MV-4-11 (cell line): ENCODE measurements at regions not wholly inside any gene's neighbourhood (a gene's known extent, or its start where the extent isn't known, plus 50 kb on each side); places are given as distances from the start of the nearest gene placed in this dataset.

Experiments
- DNase-seq: peaks from one replicate; lab custom pipeline; 2025; lab: John Stamatoyannopoulos, UW

DNA sequence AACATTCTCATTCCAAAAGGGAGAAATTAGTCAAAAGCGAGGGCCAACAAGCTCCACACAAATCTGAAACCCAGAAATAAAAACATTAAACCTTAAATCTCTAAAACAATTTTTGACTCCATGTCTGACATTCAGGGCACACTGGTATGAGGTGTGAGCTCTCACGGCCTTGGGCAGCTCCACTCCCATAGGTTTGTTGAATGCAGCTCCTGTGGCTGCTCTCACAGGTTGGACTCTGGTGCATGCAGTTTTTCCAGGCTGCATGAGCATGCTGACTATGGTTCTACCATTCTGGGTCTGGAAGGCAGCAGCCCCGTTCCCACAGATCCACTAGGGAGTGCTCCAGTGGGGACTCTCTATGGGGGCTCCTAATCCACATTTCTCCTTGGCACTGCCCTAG is 887.1 kb upstream of the GHITM start:
- DNase-seq = no peak

DNA sequence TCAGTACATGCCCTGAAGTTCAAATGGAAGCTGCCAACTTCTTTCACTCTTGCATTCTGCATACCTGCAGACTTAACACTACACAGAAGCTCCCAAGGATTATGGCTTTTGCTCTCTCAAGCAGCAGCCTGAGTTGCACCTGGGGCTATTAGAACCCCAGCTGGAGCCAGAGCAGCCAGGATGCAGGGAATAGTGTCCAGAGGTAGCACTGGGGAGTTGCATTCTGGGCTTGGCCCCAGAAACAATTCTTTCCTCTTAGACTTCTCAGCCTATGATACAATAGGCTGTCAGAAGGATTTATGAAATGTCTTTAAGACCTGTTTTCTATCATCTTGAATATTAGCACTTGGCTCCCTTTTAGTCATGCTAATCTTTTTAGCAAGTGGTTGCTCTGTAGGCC is 886.7 kb upstream of the GHITM start:
- DNase-seq = no peak

GRCh38 chr10:83253011-83253671 is 886.2 kb upstream of the GHITM start:
- no peak for DNase-seq

DNA sequence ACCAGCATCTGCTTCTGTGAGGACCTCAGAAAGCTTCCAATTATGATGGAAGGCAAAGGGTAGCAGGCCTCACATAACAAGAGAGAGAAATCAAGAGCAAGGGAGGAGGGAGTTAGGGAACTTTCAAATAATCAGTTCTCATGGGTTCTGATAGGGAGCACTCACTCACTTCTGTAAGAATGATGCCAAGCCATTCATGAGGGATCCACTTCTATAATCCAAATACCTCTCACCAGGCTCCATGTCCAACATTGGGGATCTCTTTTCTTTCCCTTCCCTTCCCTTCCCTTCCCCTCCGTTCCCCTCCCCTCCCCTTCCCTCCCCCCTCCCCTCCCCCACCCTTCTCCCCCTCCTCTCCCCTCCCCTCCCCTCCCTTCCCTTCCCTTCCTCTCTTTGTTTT is 884.6 kb upstream of the GHITM start:
- DNase-seq = no peak

DNA sequence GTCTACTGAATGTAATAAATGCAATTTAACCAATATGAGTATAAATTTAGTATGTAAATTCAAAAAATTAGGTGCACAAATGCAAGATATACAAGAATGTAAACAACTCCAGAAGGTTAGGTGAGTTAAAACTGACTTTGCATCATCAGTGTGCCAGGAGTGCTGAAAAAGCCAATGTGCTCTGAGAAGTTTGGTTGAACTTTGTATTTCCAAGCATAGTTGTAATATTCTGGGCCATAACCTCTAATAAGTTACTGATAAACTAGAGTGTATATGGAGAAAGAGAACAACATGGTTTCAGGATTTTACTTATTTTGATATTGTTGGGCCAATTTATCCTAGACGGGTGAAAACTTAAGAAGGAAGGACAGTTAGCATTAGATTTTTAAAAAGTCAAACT is 876.9 kb upstream of the GHITM start:
- no peak for DNase-seq

GRCh38 chr10:83272666-83273434 is 866.5 kb upstream of the GHITM start:
- DNase-seq = no peak

- no peak for DNase-seq
Measured at GRCh38 chr10:83274088-83274487, 865.2 kb upstream of the GHITM start.

DNA sequence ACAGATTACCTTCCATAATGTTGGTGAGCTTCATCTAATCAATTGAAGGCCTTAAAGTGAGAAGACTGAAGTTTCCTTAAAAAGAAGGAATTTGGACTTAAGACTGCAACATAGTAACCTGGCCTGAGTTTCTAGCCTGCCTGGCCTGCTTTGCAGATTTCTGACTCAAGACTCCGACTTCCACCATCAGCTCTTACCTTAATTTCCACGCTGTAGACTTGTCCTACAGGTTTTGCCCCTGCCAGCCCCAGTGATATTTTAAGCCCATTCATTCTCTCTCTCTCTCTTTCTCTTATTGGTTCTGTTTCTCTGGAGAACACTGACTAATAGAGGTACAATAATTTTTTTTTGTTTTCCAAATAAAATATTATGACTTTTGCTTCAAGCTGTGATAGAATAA is 862.3 kb upstream of the GHITM start:
- no peak for DNase-seq

DNA sequence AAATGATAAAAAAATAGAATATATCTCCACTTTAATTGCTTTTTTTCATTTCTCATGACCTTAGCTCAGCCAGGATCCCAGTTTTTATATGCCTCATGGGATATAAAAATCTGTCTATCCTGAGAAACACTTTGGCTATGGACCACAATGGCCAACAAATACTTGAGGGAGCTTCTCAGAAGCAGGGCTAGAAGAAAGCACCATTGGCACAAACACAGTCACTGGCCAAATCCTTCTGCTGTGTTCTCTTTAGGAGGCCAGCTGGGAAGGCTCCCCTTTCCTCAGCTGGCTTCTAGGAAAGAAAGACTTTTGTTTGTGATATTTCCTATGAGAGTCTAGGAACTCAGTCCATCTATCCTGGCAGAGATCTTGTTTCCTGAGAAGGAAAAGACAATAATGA is 856.2 kb upstream of the GHITM start:
- DNase-seq = no peak

- no peak for DNase-seq
Measured at GRCh38 chr10:83287374-83287773, 851.9 kb upstream of the GHITM start.

GRCh38 chr10:83289373-83289772 is 849.9 kb upstream of the GHITM start:
- DNase-seq = no peak

DNA sequence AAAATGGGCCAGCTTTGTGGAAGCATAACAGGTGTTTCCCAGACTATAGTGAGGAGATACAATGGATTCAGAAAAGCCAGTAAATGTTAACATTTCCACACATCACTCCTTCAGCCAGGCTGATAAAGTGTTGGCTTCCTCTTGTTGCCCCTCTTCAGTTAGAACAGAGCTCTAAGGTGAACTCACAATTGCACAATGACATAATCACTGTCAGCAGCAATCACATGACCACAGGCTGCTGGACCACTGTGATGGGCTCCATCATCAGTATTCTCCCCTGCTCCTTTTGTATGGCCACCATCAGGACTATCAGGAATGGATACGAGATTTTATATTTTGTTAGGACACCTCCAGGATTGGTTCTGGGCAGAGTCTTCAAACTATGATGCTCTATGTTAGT is 849.4 kb upstream of the GHITM start:
- DNase-seq = no peak

DNA sequence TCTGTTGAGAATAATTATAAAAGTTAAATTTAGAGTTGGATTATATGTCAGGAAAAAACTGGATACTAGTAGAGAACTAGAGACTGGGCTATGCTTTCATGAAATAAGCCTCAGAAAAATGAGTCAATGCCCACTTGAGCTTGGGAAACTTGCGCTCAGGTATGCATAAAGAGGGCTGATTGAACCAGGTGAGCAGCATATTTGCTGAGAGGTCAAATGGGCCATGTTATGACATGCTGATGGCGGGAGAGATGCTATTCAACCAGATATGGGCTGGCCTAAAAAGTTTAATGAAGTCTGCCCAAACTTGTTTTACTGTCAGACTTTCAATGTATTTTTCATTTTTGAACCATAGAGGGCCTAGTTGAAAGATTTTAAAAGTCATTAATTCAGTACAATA is 837.6 kb upstream of the GHITM start:
- no peak for DNase-seq

DNA sequence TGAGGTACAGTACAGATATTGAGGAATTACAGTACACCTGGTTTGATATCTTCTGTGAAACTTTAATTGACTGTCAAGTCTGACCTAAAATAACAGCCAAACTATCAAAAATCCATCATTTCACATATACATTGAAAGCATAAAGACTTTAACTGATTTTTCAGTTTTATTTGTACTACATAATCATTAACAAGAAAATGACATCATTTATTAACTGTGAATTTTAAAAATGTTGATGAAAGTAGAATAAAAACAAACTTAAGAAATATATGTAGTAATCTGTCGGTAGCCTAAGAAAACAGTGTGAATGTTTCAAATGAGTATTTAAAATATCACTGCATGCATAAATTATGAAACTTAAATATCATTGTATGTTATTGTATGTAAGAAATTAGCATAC is 836.7 kb upstream of the GHITM start:
- no peak for DNase-seq

- DNase-seq = no peak
Measured at GRCh38 chr10:83310688-83311087, 828.6 kb upstream of the GHITM start.

- no peak for DNase-seq
Measured at GRCh38 chr10:83312570-83312969, 826.7 kb upstream of the GHITM start.

- DNase-seq = no peak
Measured at GRCh38 chr10:83332690-83333089, 806.6 kb upstream of the GHITM start.

GRCh38 chr10:83333566-83333965 is 805.7 kb upstream of the GHITM start:
- no peak for DNase-seq

DNA sequence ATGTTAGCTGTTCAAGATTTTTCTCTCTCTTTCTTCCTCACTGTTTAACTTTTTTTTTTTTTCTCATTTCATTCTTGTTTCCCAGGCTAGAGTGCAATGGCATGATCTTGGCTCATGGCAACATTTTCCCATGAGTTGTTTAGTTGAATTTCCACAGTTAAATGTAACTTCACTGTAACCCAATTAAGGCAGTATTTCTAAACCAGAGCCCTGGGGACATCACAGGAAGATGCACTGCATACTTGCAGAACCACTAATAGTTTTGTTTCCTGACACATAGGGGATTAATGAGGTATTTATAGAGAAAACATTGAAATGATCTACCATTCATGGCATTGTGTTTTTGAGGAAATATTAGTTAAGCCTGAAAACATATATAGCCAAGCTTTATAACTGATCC is 795.6 kb upstream of the GHITM start:
- no peak for DNase-seq

DNA sequence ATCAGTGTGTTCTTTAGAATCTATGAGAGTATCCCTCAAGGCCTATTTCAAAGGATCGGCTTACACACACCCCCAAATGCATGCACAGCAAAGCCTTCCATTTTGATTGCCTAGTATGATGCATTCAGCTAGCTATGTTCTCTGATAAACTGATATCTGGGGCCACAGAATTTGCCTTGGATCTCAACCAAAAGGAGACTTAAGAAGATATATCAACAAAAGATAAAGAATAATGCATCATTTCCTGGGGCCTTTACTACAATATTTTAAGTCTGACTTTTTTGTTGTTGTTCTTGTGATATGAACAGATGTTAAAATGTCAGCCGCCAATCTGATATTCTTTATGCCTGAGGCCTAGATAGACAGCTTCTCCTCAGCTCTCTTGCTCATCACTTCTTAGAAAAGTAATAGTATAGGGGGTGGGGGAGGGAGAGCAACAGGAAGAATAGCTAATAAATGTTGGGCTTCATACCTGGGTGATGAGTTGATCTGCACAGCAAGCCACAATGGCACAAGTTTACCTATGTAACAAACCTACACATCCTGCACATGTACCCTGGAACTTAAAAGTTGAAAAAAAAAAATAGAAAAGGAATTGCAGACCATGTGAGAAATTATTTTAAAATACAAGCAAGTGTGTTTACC is 792.9 kb upstream of the GHITM start:
- no peak for DNase-seq

DNA sequence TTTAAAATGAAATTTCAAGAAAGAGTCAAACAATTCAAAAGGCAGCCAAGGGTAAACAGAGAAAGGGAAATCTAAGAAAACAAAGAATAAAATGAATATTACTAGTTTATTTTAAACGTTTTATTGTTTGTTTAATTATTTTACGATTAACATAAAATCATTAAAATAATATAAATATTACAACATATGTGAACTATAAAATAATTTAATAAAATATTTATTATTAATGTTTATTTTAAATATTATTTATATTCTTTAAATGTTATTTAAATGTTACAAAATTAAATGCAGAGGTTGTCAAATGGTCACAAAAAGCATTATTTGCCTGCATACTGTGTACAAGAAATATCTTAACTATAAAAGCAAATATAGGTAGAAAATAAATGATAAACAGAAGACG is 786.7 kb upstream of the GHITM start:
- no peak for DNase-seq

GRCh38 chr10:83354456-83354855 is 784.9 kb upstream of the GHITM start:
- DNase-seq = no peak

DNA sequence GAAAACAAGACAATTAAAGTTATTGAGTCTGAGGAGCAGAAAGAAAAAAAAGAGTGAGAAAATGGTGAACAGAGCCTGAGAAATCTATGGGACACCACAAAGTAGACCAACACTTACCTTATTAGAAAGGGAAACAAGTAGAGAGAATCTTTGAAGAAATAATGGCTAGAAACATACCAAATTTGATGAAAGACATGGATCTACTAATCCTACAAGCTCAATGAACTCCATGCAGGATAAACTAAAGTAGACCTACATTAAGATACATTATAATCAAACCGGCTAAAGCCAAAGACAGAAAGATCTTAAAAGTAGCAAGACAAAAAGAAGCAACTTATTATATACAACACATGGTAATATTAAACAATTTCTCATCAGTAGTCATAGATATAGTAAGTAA is 782.3 kb upstream of the GHITM start:
- DNase-seq = no peak
